ENCODE measurements at regions not wholly inside any gene's neighbourhood (a gene's known extent, or its start where the extent isn't known, plus 50 kb on each side); places are given as distances from the start of the nearest gene placed in this dataset.

DNA sequence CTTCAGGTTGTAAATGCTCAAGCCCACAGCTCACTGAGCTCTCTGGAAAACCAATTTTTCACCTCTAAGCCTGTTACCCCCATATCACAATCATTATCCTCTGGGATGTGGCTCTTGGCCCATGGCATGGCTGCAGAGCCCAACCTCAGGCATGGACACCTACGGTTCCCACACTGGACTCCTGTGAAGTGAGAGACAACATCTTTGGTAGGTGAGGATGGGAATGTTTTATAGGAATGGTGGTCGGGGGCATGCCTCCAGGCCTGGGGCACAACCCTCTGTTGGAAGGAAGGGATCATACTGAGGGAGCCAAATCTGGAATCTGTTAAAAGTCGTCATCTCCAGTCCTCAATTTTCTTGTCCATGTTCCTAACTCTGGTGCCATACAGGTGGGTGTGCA is 179.1 kb downstream of the FOXD2 start:
- Mint-ChIP-seq H3K27ac (no peak overlapping the region), H3K4me1 (no peaks in the 10 kb centered on the region), H3K36me3 (ENCODE audit: low read depth) (peaks cover 3% of the 10 kb centered on the region), H3K4me3 (no peak overlapping the region), H3K27me3 (peaks cover 41% of the 10 kb centered on the region)
- ATAC-seq = no peak
- no peaks in the 10 kb centered on the region for H3K9me3 ChIP-seq (ENCODE audit: control insufficient read depth, low read length, poor library complexity, severe bottlenecking)
- DNase-seq = no peak

GRCh38 chr1:47617381-47618221 is 179.8 kb downstream of the FOXD2 start:
- no peaks in the 10 kb centered on the region for H3K9me3 ChIP-seq (ENCODE audit: control insufficient read depth, low read length, poor library complexity, severe bottlenecking)
- ATAC-seq = no peak
- H3K4me1 Mint-ChIP-seq = no peaks in the 10 kb centered on the region
- peaks cover 3% of the 10 kb centered on the region for H3K36me3 Mint-ChIP-seq (ENCODE audit: low read depth)
- no peak overlapping the region for H3K4me3 Mint-ChIP-seq
- H3K27me3 Mint-ChIP-seq = peaks cover 44% of the 10 kb centered on the region
- no peak overlapping the region for H3K27ac Mint-ChIP-seq
- DNase-seq = no peak

DNA sequence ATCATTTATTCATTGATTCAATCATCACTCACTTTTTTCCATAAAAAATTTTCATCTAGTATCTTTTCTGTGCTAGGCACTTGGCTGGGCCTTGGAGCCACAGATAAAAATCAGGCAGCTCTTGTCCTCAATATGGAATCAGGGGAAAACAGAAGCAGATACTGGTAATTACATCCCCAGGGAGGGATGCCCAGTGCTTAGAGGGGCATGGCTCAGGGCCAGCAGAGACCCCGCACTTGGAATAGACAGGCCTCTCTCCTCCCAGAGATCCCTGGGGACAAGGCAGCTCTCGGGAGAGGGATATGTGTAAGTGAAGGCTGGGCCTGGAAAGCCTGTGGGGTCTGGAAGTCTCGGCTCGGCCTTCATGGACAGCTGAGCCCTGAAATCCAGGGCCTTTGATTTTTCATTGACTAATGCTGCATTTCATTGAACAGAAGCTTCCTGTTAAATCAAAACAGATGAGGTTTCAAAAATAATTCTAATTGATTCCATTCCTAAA is 180.4 kb downstream of the FOXD2 start:
- no peaks in the 10 kb centered on the region for H3K9me3 ChIP-seq (ENCODE audit: control insufficient read depth, low read length, poor library complexity, severe bottlenecking)
- Mint-ChIP-seq H3K4me1 (no peaks in the 10 kb centered on the region), H3K36me3 (ENCODE audit: low read depth) (peaks cover 3% of the 10 kb centered on the region), H3K27ac (no peak overlapping the region), H3K4me3 (no peak overlapping the region), H3K27me3 (peaks cover 44% of the 10 kb centered on the region)
- DNase-seq (no peak), ATAC-seq (no peak)

DNA sequence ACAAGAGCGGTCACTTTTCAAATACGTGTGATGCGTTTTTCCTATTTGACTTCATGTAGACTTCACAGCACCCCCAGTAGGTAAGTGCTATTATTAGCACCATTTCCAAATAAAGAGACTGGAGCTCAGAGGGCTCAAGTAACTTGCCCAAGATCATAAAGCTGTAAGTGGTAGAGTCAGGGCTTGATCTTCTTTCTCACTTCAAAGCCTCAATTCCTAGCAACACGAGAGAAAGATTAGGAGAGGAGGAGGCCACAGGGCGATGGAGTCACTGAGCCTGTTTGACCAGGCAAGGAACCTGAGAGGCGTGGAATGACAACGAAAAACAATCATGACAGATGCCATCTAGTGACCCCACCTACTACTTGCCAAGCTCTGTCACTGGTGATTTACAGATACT is 181.0 kb downstream of the FOXD2 start:
- no peaks in the 10 kb centered on the region for H3K4me1 Mint-ChIP-seq
- H3K9me3 ChIP-seq (ENCODE audit: control insufficient read depth, low read length, poor library complexity, severe bottlenecking) = no peaks in the 10 kb centered on the region
- peaks cover 46% of the 10 kb centered on the region for H3K27me3 Mint-ChIP-seq
- DNase-seq (no peak), ATAC-seq (no peak)
- no peak overlapping the region for H3K27ac Mint-ChIP-seq
- peaks cover 3% of the 10 kb centered on the region for H3K36me3 Mint-ChIP-seq (ENCODE audit: low read depth)
- H3K4me3 Mint-ChIP-seq = no peak overlapping the region

DNA sequence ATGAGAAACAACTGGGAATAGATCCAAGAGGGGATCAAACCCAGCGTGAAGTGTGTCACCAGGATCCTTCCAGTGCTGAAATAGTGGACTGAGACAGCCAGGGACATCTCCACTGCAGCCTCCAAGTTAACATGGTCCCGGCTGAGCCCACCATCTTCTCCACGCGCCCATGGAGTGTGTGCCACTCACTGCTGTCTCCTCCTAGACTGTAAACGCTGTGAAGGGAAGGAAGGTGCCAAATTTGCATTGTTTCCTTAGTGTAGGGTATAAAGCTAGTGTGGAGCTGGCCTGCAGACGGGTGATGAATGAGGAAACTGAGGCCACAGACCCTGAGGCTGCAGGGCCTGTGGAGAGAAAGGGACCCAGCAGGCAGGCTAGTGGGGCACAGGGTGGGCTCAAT is 183.6 kb downstream of the FOXD2 start:
- no peaks in the 10 kb centered on the region for H3K4me1 Mint-ChIP-seq
- H3K36me3 Mint-ChIP-seq (ENCODE audit: low read depth) = no peaks in the 10 kb centered on the region
- peaks cover 41% of the 10 kb centered on the region for H3K27me3 Mint-ChIP-seq
- DNase-seq (no peak), ATAC-seq (no peak)
- no peaks in the 10 kb centered on the region for H3K9me3 ChIP-seq (ENCODE audit: control insufficient read depth, low read length, poor library complexity, severe bottlenecking)
- no peak overlapping the region for H3K27ac Mint-ChIP-seq
- H3K4me3 Mint-ChIP-seq = no peak overlapping the region

DNA sequence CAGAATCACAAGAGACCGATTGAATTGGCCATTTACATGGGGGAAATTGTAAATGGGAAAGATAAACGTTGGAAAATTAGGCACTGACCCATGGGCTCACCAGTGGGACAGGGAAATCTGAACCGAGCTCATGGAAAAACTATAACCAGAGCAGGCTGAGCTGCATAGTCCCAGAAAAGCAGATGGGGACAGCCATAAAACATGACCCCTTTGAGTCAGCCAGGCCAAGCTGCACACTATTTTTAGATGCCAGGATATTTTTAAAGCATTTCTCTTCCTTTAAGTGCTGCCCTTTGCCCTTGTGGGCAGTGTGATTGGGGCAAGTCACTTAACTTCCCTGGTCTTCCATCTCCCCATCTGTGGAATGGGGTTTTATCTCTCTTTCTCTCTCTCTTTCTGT is 184.1 kb downstream of the FOXD2 start:
- no peaks in the 10 kb centered on the region for H3K9me3 ChIP-seq (ENCODE audit: control insufficient read depth, low read length, poor library complexity, severe bottlenecking)
- Mint-ChIP-seq H3K27ac (no peak overlapping the region), H3K36me3 (ENCODE audit: low read depth) (no peaks in the 10 kb centered on the region), H3K27me3 (peaks cover 46% of the 10 kb centered on the region), H3K4me3 (no peak overlapping the region), H3K4me1 (no peaks in the 10 kb centered on the region)
- DNase-seq = no peak
- no peak for ATAC-seq

GRCh38 chr1:47622776-47623556 is 185.1 kb downstream of the FOXD2 start:
- no peaks in the 10 kb centered on the region for H3K9me3 ChIP-seq (ENCODE audit: control insufficient read depth, low read length, poor library complexity, severe bottlenecking)
- no peak for ATAC-seq
- H3K27ac Mint-ChIP-seq = no peak overlapping the region
- H3K4me1 Mint-ChIP-seq = no peaks in the 10 kb centered on the region
- H3K4me3 Mint-ChIP-seq = no peak overlapping the region
- H3K36me3 Mint-ChIP-seq (ENCODE audit: low read depth) = no peaks in the 10 kb centered on the region
- H3K27me3 Mint-ChIP-seq = peaks cover 48% of the 10 kb centered on the region
- no peak for DNase-seq

GRCh38 chr1:47623557-47623940 is 185.7 kb downstream of the FOXD2 start:
- Mint-ChIP-seq H3K27me3 (peaks cover 48% of the 10 kb centered on the region), H3K27ac (no peak overlapping the region), H3K4me3 (no peak overlapping the region), H3K4me1 (no peaks in the 10 kb centered on the region), H3K36me3 (ENCODE audit: low read depth) (no peaks in the 10 kb centered on the region)
- ATAC-seq (no peak), DNase-seq (no peak)
- no peaks in the 10 kb centered on the region for H3K9me3 ChIP-seq (ENCODE audit: control insufficient read depth, low read length, poor library complexity, severe bottlenecking)

- H3K9me3 ChIP-seq (ENCODE audit: control insufficient read depth, low read length, poor library complexity, severe bottlenecking) = no peaks in the 10 kb centered on the region
- Mint-ChIP-seq H3K4me1 (no peaks in the 10 kb centered on the region), H3K27me3 (peaks cover 48% of the 10 kb centered on the region), H3K36me3 (ENCODE audit: low read depth) (no peaks in the 10 kb centered on the region), H3K4me3 (no peak overlapping the region), H3K27ac (no peak overlapping the region)
- no peak for ATAC-seq
- no peak for DNase-seq
Observed at GRCh38 chr1:47624531-47624930, 186.7 kb downstream of the FOXD2 start.

DNA sequence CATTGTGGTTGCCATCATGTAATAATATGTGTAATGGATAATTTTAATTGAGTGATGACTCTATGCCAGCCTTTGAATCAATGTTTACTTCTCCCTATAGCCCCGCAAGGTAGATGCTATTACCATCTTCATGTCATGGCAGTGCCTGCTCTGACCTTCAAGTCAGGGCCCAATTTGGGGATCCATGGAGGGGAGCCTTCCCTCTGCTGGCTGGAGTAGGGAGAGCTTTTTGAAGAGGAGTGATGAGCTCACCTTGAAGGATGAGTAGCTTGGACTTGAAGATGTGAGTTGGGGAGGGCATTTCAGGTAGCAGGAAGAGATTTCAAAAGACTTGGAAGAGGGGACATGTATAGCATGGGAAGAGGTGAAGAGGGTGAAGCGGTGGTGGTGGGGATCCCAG is 189.2 kb downstream of the FOXD2 start:
- H3K9me3 ChIP-seq (ENCODE audit: control insufficient read depth, low read length, poor library complexity, severe bottlenecking) = no peaks in the 10 kb centered on the region
- H3K36me3 Mint-ChIP-seq (ENCODE audit: low read depth) = no peaks in the 10 kb centered on the region
- H3K27me3 Mint-ChIP-seq = peaks cover 67% of the 10 kb centered on the region
- no peak overlapping the region for H3K27ac Mint-ChIP-seq
- H3K4me3 Mint-ChIP-seq = no peak overlapping the region
- H3K4me1 Mint-ChIP-seq = no peaks in the 10 kb centered on the region
- ATAC-seq (no peak), DNase-seq (no peak)

GRCh38 chr1:47627471-47628370 is 189.9 kb downstream of the FOXD2 start:
- H3K27ac Mint-ChIP-seq = no peak overlapping the region
- peaks cover 4% of the 10 kb centered on the region for H3K4me1 Mint-ChIP-seq
- no peaks in the 10 kb centered on the region for H3K36me3 Mint-ChIP-seq (ENCODE audit: low read depth)
- DNase-seq (no peak), ATAC-seq (no peak)
- H3K9me3 ChIP-seq (ENCODE audit: control insufficient read depth, low read length, poor library complexity, severe bottlenecking) = no peaks in the 10 kb centered on the region
- H3K4me3 Mint-ChIP-seq = no peak overlapping the region
- peaks cover 68% of the 10 kb centered on the region for H3K27me3 Mint-ChIP-seq

DNA sequence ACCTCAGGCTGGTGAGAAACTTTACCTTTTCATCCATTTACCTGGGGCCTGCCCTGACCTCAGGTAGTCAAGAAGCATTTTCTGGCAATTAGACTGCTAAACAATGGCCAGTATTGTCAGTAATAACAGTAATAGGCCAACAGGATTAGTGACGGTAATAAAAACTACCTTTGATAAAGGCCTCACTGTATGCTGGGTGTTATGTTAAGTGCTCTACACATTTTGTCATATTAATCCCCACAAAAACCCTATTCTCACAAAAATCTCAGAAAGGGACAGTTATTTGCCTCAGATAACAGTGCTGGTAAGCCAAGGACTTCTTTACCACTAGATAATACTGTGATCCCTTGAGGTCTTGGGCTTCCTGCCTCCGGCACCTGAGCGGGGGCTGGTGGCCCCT is 191.4 kb downstream of the FOXD2 start:
- Mint-ChIP-seq H3K4me1 (peaks cover 4% of the 10 kb centered on the region), H3K27ac (no peak overlapping the region), H3K4me3 (no peak overlapping the region), H3K27me3 (peaks cover 69% of the 10 kb centered on the region), H3K36me3 (ENCODE audit: low read depth) (no peaks in the 10 kb centered on the region)
- no peak for DNase-seq
- H3K9me3 ChIP-seq (ENCODE audit: control insufficient read depth, low read length, poor library complexity, severe bottlenecking) = no peaks in the 10 kb centered on the region
- no peak for ATAC-seq

DNA sequence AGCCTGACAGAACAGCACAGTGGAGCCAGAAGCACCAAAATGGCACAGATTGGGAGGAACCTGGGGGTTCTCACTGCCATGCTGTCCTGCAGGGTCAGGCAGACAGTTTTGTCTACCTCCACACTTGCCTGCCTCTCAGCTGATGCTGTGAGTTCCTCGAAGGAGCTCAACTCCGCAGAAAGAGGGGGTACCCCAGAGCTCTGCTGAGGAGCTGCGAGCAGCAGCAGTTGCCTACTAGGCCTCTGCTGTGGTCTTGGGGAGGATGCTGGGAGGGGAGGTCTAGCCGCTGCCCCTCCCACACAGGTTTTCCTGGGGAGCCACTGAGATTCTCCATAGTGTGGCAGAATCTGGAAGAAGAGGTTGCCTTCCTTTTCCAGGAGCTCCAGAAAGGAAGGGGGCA is 192.5 kb downstream of the FOXD2 start:
- H3K9me3 ChIP-seq (ENCODE audit: control insufficient read depth, low read length, poor library complexity, severe bottlenecking) = no peaks in the 10 kb centered on the region
- Mint-ChIP-seq H3K27me3 (peaks cover 63% of the 10 kb centered on the region), H3K4me3 (no peak overlapping the region), H3K4me1 (peaks cover 4% of the 10 kb centered on the region), H3K27ac (no peak overlapping the region), H3K36me3 (ENCODE audit: low read depth) (no peaks in the 10 kb centered on the region)
- DNase-seq = no peak
- ATAC-seq = no peak
